GM19438 (cell line): ENCODE measurements at regions not wholly inside any gene's neighbourhood (a gene's known extent, or its start where the extent isn't known, plus 50 kb on each side); places are given as distances from the start of the nearest gene placed in this dataset.

Experiments used
- ATAC-seq: cut with Tn5 transposase; IDR thresholded peaks from one replicate; pipeline ENCODE4 v1.9.1; 2021; ENCODE audit warnings: low read depth; ENCODE audit not compliant: unreplicated experiment

DNA sequence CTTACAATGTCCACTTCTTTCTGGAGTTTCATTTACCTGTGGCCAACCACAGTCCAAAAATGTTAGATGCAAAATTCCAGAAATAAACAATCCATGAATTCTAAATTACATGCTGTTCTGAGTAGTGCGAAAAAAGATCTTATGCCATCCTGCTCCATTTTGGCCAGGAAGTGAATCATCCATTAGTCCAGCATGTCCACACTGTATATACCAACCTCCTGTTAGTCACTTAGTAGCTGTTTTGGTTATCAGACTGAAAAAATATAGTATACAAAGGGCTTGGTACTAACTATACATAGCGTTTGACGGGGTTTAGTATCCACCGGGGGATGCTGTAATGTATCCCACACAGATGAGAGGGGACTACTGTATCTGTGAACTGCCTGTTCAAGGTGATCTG lies 618.0 kb upstream of the ARGLU1 start:
- no peak for ATAC-seq

DNA sequence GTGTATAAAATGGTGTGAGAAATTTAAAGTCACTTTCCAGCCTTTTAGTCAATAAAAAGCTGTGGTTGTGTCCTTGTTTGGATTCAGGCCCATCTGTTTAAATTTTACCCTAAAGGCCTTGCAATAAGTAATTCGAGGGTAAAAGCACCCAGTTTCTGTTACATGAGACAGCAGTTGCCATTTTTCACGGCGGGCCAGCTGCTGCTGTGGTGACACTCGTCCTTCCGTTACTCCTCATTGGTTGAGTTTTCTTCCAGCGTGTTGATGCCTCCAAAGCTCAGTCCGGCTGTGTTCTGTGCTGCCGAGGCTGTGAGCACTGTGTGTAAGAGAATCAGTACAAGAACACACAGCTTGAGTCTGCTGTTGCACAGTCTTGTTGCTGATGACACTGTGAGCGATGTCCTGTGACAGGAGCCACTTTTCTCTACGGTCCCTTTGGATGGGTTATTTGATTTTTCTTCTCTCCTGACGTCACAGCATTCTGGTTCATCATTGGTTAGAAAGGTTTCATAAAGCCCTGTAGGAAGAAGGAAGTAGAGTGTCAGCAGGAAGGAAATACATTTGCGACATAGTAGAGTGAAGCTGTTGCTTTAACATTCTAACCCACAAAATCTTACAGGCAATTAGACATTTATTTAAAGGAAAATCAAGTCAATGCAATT lies 602.5 kb upstream of the ARGLU1 start:
- no peak for ATAC-seq

DNA sequence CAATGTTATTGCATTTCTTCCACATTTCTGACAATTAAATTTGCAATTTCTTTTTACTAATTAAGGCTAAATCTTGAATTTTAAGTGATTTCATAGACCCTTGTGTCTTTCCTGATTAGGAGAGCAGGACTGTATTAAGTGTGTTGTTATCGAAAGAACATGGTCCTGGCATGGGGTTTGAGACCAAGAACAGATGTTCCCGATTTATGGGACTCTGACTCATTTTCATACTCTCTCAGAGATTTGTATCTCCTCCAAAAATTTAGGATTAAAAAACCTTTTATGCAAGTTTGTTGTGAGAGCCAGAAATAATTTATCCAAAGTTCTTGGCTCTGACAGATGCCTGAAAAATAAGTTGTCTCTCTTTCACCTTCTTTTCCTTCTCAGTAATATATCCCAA lies 589.3 kb upstream of the ARGLU1 start:
- no peak for ATAC-seq

DNA sequence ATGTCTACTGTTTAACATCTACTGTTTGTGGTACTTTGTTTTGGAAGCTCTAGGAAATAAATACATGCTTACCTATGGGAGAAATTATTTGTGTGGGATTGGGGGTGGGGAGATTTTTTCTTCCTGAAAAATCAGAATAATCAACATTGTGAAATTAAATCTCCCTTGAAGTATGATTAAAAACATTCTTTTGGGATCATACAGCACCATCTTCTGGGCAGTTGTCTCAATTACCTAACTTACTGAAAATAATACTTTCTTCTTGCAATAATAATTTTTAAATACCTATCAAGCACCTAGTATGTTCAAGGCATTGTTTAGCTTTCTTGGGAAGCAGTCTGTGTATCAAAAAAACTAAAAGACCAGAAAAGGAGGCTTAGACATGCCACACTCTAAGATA lies 576.5 kb upstream of the ARGLU1 start:
- ATAC-seq, result no peak

DNA sequence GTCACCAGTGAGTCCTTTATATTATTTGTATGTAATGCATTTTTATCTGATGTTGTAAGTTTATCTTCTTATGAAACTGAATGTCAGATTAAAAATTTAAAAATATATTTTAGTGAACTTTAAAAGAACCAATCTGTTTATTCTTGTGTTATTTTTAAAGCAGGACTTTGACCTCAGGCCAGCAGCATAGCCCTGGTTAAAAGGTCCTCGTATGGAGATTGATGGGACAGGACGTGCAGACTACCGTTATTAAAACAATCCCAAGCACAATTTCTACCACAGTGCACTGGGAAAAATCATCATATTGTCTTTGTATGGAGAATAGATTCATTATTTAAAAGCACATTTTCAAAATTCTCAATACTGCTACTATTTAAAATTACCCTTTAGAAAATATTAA lies 573.8 kb upstream of the ARGLU1 start:
- ATAC-seq, result no peak

DNA sequence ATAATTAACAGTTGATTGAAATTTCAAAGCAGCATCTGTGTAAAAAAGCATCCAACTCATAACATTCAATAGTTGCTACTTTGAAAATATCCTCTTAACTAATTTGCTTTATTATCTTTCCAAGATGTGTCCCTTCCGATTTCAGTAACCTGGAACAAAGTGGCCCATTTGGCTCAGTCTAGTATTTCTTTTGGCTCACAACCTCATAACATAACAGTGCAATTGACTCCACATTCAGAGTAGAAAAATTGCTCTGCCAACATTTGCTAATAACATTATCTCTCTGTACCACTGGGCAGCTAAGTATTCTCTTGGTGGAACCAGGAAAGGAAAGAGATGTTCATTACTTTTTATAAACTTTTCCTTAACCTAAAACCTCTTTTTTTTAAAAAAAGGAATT lies 571.1 kb upstream of the ARGLU1 start:
- ATAC-seq, result no peak

DNA sequence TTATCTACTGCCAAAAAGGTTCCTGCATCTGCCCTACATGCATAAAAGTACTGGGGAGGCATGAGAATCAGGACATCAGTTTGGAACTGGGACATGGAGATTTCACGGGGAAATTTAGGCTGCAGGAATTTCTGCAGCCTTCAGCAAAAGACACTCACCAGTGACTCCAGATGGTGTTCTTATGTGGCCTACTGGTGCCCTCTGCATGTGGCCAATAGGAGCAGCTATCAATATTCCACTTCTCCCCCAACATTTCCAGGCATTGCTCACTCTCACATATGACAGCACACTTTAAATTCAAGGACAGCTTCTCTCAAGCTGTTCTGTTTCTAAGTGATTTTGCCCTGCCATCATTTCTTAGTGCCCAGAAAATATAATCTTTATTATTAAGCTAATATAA lies 570.5 kb upstream of the ARGLU1 start:
- ATAC-seq, result no peak

DNA sequence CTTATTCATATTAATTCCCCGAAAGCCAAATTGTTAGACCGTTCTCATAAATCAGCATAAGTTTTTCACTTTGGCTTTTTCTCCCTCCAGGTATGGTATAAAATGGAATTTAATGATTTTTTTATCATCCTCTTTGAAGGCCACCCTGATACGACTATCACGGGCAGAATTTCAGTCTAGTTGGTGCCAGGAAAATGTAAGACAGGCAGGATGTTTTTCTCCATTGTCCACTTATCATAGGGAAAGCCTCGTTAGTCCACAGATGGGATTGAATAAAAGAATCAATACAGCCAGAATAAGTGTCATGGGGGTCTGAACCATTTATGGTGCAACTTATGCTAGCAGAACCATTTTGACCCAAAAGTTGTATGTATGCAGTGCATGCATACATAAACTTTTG lies 566.0 kb upstream of the ARGLU1 start:
- ATAC-seq, result no peak

DNA sequence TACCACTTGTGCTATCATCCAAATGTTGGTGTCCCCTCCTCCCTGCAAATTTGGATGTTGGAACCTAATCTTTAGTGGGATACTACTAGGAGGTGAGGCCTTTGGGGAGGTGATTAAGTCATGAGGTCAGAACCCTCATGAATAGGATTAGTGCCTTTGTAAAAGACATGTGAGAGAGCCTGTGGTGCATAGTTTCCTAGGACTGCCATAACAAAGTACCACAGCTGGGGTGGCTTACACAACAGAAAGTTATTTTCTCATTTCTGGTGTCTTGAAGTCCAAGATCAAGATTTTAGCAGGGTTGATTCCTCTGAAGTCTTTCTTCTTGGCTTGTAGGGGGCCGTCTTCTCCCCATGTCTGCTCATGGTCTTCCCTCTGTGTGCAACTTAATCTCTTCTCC lies 562.6 kb upstream of the ARGLU1 start:
- no peak for ATAC-seq

DNA sequence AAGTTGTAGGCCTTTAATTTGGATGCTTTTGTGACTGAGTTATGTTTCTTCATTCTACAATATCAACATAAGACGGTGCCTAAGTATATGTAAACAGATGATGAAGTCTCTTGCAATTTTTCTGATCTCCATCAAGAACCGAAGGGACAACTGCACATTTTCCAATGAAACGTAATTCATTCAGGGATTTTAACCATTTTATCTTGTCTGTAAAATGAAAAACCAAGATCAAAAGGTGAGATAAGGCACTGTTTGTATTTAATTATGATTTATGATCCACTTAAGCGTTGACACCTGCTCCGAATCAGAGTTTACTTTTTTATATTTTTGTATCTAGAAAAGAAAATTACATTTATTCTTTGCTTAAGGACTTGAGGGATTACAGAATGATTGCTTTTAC lies 556.8 kb upstream of the ARGLU1 start:
- ATAC-seq, result no peak

DNA sequence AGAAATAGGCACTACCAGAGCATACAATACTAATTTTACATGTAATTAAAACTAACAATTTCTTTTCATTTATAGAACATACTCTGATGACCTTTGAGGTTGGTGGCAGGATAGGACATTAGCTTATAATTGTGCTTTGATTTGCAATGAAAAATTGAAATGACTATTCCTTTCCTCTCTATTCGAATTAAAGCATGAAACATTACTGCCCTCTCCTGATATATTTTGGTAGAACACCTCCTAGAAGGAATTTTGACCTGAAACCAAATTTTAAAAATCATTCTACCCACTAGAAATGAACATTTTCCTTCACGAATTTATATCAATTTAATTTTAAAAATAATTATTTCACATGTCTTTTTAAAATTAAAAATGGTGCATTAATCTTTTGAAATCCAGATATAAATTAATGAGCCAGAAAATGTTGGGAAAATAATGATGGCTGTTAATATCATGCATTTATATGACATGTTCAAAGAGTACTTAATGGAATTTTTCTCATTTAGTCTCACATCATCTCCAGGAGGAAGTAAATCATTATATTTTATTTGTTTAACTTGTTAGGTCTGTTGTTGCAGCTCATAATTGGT lies 556.3 kb upstream of the ARGLU1 start:
- no peak for ATAC-seq

DNA sequence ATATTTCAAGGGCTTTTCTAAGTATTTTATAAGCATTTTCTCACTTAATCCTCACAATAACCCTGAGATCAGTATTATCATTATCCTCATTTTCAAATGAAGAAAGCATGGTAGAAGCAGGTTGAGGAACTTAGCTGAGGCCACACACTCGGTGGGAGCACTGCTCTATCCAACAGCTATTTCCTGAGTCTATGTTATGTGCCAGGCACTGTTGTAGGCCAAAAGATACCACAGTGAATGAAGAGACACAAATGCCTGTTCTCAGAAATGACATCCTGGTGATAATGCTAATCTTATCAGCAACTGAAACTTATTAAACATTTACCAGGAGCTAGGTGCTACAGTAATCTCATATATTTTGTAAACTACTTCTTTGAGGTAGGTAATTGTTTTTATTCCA lies 553.9 kb upstream of the ARGLU1 start:
- no peak for ATAC-seq

DNA sequence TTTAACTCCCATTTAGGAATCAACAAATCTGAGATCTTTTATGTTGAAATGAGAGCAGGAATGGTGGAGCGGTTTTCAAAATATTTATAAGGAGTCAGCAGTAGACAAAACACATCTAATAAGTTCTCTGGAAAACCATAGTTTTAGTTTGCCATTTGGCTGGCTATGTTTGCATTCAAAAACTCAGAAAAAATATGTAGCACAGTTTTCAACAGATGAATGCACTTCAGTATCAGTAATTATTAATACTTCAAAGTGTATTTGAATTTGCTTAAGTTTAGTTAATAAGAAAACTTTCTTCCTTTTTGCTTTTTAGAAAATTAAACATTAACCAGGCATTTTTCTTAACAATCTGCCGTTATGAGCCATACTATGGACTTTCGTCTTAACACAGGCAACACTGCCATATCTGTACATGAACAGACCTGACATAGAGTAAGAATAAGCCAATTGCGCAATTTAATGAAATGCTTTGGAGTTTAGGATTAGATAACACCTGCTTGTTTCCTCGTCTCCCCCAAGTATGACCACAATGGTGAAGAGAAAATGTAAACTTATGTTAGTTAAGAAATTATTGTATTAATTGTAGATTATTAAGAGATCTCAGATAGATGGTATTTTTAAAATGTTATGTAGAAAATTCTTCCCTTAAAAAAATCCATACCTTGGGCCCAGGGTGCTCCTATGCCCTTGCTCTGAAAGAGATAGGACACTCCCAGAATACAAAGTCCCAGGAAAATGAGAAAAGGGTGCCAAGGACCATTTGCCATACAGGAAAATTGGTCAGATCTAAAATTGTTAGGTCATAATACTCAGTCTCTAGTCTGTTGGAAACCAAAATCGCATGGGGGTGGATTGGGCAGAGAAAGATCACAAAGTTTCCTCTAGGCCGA lies 552.3 kb upstream of the ARGLU1 start:
- ATAC-seq, result no peak

DNA sequence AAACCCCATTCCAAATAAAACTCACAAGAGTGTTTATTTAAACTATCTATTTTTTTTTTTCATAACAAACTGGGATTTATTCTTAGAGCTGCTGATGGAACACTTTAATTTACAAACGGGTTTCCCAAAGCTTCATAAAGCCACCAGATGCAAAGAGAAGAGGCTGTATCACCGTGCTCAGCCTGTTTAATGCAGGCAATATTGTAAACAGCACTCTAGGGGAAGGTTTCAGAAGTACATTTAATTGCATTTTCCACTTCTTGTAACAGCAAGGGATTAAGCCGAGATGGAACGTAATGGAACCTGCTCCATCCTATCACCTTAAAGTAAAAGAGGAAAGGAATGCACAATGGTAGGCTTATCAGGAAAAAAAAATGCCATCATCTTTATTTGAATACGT lies 550.6 kb upstream of the ARGLU1 start:
- no peak for ATAC-seq

DNA sequence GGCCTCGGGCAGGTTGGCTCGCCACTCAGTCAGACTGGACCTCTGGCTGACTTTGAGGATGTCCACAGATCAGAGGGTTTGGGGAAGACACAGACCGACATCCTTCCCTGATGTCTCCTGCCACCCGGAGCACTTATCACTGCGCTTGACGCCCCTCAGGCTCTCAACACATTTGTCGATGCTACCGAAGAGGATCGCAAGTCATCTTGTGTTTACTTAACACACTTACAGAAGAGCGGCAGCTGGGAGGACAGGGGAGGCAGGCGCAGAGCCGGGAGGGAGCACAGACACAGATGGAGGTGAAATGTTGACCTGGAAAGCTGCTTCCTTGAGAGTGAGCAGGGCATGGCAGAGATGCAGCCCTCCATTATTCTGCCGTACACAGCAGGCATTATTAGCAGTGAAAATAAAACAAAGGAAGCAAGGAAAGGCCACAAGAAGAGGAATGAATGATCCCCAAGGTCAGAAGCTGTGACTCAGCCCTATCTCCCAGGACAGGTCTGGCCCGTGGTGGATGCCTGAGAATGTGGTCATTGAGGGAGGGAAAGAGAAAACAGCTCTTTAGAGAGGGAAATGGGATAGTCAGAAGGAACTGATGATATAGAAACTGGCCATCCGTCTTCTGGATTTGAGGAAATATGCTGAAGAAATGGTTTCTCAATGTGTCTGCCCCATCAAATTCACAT lies 549.5 kb upstream of the ARGLU1 start:
- ATAC-seq, result no peak

DNA sequence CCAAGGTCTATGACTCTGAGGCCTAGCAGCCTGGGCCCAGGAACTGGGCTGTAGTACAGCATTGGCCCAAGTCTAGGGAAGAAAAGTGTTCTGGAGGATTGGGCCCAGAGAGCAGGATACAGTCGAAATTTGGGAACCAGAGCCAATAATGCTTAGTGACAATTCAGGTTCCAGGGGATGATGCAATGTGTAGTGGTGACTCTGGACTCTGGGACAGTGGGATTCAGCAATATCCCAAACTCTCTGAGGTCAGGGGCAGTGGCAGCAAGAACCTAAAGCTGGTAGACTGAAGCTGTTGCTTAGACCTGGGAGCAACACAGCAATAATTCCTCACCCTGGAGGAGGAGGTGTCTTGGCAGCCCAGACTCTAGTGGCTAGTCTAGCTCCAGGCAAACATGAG lies 545.5 kb upstream of the ARGLU1 start:
- ATAC-seq, result no peak

DNA sequence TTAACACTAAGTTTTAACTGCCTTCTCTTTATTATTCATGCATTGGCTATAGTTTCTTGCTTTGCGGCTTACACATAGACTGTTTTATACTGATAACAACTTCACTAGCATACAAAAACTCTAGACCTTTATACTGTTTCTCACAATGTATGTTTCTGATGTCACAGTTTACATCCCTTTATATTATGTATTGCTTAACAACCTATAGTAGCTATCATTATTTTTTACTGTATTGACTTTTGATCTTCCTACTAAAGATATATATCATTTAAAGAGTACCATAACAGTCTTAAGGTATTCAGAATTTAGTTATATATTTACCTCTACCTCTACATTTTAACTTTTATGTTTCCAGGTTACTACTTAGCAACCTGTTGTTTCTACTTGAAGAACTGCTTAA lies 543.3 kb upstream of the ARGLU1 start:
- no peak for ATAC-seq

DNA sequence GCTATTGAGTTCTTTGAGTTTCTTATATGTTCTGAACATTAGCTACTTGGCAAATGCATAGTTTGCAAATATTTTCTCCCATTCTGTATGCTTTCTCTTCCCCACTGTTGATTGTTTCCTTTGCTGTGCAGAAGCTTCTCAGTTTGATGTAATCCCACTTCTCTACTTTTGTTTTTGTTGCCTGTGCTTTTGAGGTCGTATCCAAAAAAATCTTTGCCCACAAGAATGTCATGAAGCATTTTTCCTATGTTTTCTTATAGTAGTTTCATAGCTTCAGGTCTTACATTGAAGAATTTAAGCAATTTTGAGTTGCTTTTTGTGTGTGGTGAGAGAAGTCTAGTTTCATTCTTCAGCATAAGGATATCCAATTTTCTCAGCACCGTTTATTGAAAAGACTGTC lies 536.7 kb upstream of the ARGLU1 start:
- ATAC-seq, result no peak

DNA sequence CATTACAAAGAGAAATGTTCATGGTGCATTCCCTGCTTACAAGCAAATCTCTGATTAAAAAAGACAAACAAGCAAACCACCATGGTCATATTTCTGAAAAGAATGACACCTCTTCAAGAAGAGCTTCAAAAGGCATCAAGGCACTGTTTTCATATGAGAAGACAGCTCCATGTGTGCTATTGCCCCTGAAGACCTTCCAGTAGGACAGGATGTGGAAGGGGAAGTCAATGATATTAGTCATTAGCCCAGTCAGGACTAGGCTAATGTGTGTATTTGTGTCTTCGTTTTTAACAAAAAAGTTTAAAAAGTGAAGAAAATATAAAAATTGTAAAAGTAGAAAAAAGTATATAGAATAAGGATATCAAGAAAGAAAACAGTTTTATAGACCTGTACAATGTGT lies 534.7 kb upstream of the ARGLU1 start:
- ATAC-seq, result no peak

DNA sequence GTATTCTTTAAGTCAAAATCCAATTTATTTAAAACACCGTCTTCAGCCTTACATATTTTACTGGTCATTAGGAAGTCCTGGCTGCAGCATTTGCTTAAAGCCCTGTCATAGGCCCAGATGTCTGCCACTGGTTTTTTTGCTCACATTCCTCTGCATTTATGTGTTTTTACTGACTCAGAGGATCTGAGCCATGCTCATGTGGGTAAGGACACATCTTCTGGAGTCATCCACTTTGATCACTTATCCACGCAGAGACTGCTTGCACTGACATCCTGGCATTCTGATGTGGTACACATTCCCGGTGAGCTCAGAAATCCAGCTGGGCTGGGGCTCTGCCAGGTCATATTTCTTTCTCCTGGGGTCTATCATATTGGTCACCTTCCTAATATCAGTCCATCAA lies 531.7 kb upstream of the ARGLU1 start:
- ATAC-seq, result no peak

DNA sequence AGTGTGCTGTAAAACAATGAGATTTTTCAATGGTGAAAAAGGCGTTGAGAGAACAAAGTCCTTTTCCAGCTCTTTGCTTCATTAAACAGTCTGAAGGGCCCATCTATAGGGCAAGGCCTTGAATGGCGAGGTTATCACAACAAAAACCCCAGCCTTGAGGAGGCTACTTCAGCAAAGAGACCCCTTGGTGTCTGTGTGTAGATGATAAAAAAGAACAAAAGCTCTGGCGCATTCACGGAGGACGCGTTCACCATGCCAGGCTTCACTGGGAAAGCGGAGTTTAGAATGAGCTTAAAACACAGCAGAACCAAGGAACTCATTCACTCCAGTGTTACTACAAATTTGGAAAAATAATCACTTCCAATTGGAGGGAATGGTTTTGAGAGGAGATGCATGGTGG lies 530.0 kb upstream of the ARGLU1 start:
- no peak for ATAC-seq
